ENCODE measurements at regions not wholly inside any gene's neighbourhood (a gene's known extent, or its start where the extent isn't known, plus 50 kb on each side); places are given as distances from the start of the nearest gene placed in this dataset.

GRCh38 chr7:35530124-35531109 lies 164.5 kb downstream of the HERPUD2 start:
- Histone ChIP-seq H3K27me3 (ENCODE audit: insufficient read depth, low read length, poor library complexity) (no peaks in the 10 kb centered on the region), H3K36me3 (ENCODE audit: insufficient read depth, low read length) (no peaks in the 10 kb centered on the region), H3K9me3 (ENCODE audit: insufficient read depth, low read length, severe bottlenecking) (no peaks in the 10 kb centered on the region), H3K4me2 (ENCODE audit: insufficient read depth, low read length) (no peak overlapping the region), H4K20me1 (ENCODE audit: insufficient read depth, low read length) (no peaks in the 10 kb centered on the region), H3K9ac (ENCODE audit: low read depth, low read length) (no peak overlapping the region), H3K79me2 (ENCODE audit: insufficient read depth, low read length) (no peaks in the 10 kb centered on the region), H2AFZ (ENCODE audit: low read depth, low read length) (no peak overlapping the region), H3K4me3 (ENCODE audit: low read depth in 1 of 2, low read length in 2 of 2) (no peak overlapping the region), H3K27ac (ENCODE audit: low read length) (no peak overlapping the region), H3K4me1 (ENCODE audit: insufficient read depth, low read length) (no peaks in the 10 kb centered on the region)
- no peak for DNase-seq
- no peak for ATAC-seq (ENCODE audit: insufficient read depth, low read depth)
- TF ChIP-seq EZH2 (IDR thresholded peaks at IDR 0.05; ENCODE audit: borderline replicate concordance, low read depth, low read length, severe bottlenecking): no peak
- no peak for TF ChIP-seq CTCF (IDR thresholded peaks at IDR 0.05; ENCODE audit: borderline replicate concordance, extremely low read depth, low read length, poor library complexity, severe bottlenecking)

- H3K27ac ChIP-seq (ENCODE audit: low read length): no peak overlapping the region
- no peaks in the 10 kb centered on the region for H3K4me1 ChIP-seq (ENCODE audit: insufficient read depth, low read length)
- no peak for TF ChIP-seq EZH2 (IDR thresholded peaks at IDR 0.05; ENCODE audit: borderline replicate concordance, low read depth, low read length, severe bottlenecking)
- no peak for TF ChIP-seq CTCF (IDR thresholded peaks at IDR 0.05; ENCODE audit: borderline replicate concordance, extremely low read depth, low read length, poor library complexity, severe bottlenecking)
- H2AFZ ChIP-seq (ENCODE audit: low read depth, low read length): no peak overlapping the region
- no peaks in the 10 kb centered on the region for H4K20me1 ChIP-seq (ENCODE audit: insufficient read depth, low read length)
- no peaks in the 10 kb centered on the region for H3K9me3 ChIP-seq (ENCODE audit: insufficient read depth, low read length, severe bottlenecking)
- DNase-seq (no peak), ATAC-seq (ENCODE audit: insufficient read depth, low read depth) (no peak)
- H3K36me3 ChIP-seq (ENCODE audit: insufficient read depth, low read length): no peaks in the 10 kb centered on the region
- no peak overlapping the region for H3K4me2 ChIP-seq (ENCODE audit: insufficient read depth, low read length)
- no peaks in the 10 kb centered on the region for H3K79me2 ChIP-seq (ENCODE audit: insufficient read depth, low read length)
- no peak overlapping the region for H3K9ac ChIP-seq (ENCODE audit: low read depth, low read length)
- H3K4me3 ChIP-seq (ENCODE audit: low read depth in 1 of 2, low read length in 2 of 2): no peak overlapping the region
- no peaks in the 10 kb centered on the region for H3K27me3 ChIP-seq (ENCODE audit: insufficient read depth, low read length, poor library complexity)
These were observed 165.2 kb downstream of the HERPUD2 start for GRCh38 chr7:35529713-35530112.

GRCh38 chr7:35528381-35528977 lies 166.5 kb downstream of the HERPUD2 start:
- Histone ChIP-seq H3K4me2 (ENCODE audit: insufficient read depth, low read length) (no peak overlapping the region), H3K9me3 (ENCODE audit: insufficient read depth, low read length, severe bottlenecking) (no peaks in the 10 kb centered on the region), H3K4me1 (ENCODE audit: insufficient read depth, low read length) (no peaks in the 10 kb centered on the region), H3K27me3 (ENCODE audit: insufficient read depth, low read length, poor library complexity) (peaks cover 5% of the 10 kb centered on the region), H3K4me3 (ENCODE audit: low read depth in 1 of 2, low read length in 2 of 2) (no peak overlapping the region), H3K36me3 (ENCODE audit: insufficient read depth, low read length) (no peaks in the 10 kb centered on the region), H2AFZ (ENCODE audit: low read depth, low read length) (no peak overlapping the region), H4K20me1 (ENCODE audit: insufficient read depth, low read length) (no peaks in the 10 kb centered on the region), H3K27ac (ENCODE audit: low read length) (no peak overlapping the region), H3K79me2 (ENCODE audit: insufficient read depth, low read length) (no peaks in the 10 kb centered on the region), H3K9ac (ENCODE audit: low read depth, low read length) (no peak overlapping the region)
- ATAC-seq (ENCODE audit: insufficient read depth, low read depth) (no peak), DNase-seq (no peak)
- TF ChIP-seq EZH2 (IDR thresholded peaks at IDR 0.05; ENCODE audit: borderline replicate concordance, low read depth, low read length, severe bottlenecking): no peak
- TF ChIP-seq CTCF (IDR thresholded peaks at IDR 0.05; ENCODE audit: borderline replicate concordance, extremely low read depth, low read length, poor library complexity, severe bottlenecking): no peak

Data from DND-41 (cell line).